Endothelial cell (in vitro differentiated cells): ENCODE measurements at regions not wholly inside any gene's neighbourhood (a gene's known extent, or its start where the extent isn't known, plus 50 kb on each side); places are given as distances from the start of the nearest gene placed in this dataset.
"Not testable (repeated sequence)": the region's sequence is repeated elsewhere in the genome, so short reads cannot be mapped to it uniquely, and the experiment has no call there.

ENCODE experiments used
- DNase-seq: peaks from one replicate; pipeline ENCODE4 v3.0.0; 2021; ENCODE audit warnings: low spot score
- H3K27ac Mint-ChIP-seq: one replicate; pipeline ENCODE4 v1.8.0; 2021; ENCODE audit warnings: mixed read lengths, inconsistent platforms; ENCODE audit not compliant: unreplicated experiment
- H3K27me3 Mint-ChIP-seq: one replicate; pipeline ENCODE4 v1.8.0; 2021; ENCODE audit warnings: mild to moderate bottlenecking, moderate library complexity, mixed read lengths, inconsistent platforms; ENCODE audit not compliant: unreplicated experiment
- H3K36me3 Mint-ChIP-seq: one replicate; pipeline ENCODE4 v1.8.0; 2021; ENCODE audit warnings: mild to moderate bottlenecking, low read depth, mixed read lengths, inconsistent platforms; ENCODE audit not compliant: unreplicated experiment
- H3K4me1 Mint-ChIP-seq: one replicate; pipeline ENCODE4 v1.8.0; 2021; ENCODE audit warnings: mild to moderate bottlenecking, mixed read lengths, inconsistent platforms; ENCODE audit not compliant: unreplicated experiment
- H3K4me3 Mint-ChIP-seq: one replicate; pipeline ENCODE4 v1.8.0; 2021; ENCODE audit warnings: mild to moderate bottlenecking, mixed read lengths, inconsistent platforms; ENCODE audit not compliant: unreplicated experiment
- H3K9me3 Mint-ChIP-seq: one replicate; pipeline ENCODE4 v1.8.0; 2021; ENCODE audit warnings: mixed read lengths, inconsistent platforms; ENCODE audit not compliant: unreplicated experiment
- TF ChIP-seq, protein P1 (sequence below): fragments of 200-600 bp; sonication (generic); IDR thresholded peaks from one replicate; pipeline ENCODE4 v1.5.0; 2021; ENCODE audit warnings: antibody characterized with exemption; ENCODE audit not compliant: unreplicated experiment

DNA sequence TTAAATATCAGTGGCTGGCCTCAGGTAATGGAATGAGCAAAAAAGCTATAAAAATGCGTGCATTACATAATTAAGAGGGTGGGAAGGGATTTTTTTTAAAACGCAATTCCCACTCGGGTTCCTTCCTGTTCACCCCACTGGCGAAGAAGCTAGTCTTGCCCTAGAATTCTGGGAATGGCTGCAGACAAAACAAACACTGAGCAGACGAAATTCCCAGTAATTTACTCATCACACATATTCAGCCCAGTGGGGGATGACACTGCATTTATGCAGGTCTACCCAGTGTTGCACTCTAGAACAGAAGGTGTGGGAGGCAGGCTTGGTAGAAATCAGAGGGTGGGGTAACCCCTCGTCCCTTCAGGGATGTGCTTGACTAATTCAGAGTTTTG lies 2695.0 kb upstream of the DEFB115 start:
- Mint-ChIP-seq H3K27ac (no peak overlapping the region), H3K4me1 (no peaks in the 10 kb centered on the region), H3K4me3 (no peak overlapping the region), H3K36me3 (peaks cover 29% of the 10 kb centered on the region), H3K9me3 (peaks cover 40% of the 10 kb centered on the region), H3K27me3 (peaks cover 7% of the 10 kb centered on the region)
- TF ChIP-seq, protein P1, sequence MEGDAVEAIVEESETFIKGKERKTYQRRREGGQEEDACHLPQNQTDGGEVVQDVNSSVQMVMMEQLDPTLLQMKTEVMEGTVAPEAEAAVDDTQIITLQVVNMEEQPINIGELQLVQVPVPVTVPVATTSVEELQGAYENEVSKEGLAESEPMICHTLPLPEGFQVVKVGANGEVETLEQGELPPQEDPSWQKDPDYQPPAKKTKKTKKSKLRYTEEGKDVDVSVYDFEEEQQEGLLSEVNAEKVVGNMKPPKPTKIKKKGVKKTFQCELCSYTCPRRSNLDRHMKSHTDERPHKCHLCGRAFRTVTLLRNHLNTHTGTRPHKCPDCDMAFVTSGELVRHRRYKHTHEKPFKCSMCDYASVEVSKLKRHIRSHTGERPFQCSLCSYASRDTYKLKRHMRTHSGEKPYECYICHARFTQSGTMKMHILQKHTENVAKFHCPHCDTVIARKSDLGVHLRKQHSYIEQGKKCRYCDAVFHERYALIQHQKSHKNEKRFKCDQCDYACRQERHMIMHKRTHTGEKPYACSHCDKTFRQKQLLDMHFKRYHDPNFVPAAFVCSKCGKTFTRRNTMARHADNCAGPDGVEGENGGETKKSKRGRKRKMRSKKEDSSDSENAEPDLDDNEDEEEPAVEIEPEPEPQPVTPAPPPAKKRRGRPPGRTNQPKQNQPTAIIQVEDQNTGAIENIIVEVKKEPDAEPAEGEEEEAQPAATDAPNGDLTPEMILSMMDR = no peak
- DNase-seq = no peak

DNA sequence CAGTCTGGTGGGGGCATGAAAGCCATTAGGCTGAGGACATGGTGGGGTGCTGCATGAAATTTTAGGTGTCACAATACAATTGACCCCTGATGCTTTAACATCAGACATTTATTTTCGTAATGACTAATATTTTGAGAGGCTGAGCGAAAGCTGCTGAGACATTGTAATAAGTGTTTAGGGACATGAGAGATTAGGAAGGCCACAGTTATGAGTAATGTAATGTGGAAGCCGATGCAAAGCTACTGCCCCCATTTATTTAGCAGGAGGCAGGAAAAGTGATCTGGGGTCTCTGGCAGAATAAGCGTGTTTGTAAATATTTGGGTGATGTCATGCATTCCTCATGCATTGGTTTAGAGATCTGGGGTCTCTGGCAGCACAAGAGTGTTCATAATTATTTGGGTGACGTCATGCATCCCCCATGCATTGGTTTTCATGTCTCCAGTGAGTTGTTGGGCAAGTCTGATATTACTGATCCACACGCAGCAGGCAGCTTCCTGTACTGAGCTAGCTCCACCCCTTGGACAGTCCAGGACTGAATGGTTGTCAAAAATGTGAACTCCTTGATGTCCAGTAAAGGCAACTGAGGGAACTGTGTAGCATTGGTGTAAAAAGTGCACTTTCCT lies 2694.5 kb upstream of the DEFB115 start:
- not testable (repeated sequence) for H3K4me1 Mint-ChIP-seq, H3K27me3 Mint-ChIP-seq, H3K27ac Mint-ChIP-seq, DNase-seq
- Mint-ChIP-seq H3K36me3 (peaks cover 29% of the 10 kb centered on the region), H3K4me3 (peak overlapping the region; percentile 5), H3K9me3 (peaks cover 38% of the 10 kb centered on the region)

DNA sequence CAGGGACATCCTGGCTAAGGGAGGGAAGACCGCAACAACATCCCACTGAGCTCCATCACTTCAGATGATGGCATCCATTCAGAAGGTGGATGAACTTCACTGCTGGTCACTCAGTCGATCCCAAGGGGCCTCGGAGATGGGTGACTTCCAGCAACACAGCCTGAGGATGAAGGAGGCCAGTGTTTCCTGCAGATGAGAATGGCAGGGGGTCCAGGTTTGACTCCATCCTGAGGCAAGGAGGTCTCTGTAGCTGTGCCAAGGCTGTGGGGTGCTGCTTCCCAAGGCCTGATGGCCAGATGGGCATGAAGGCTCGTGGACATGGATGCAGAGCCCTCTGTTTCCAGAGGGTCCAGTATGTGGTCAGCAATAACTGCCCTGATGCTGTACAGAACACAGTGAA lies 2693.4 kb upstream of the DEFB115 start:
- DNase-seq, H3K4me3 Mint-ChIP-seq, H3K27me3 Mint-ChIP-seq, H3K27ac Mint-ChIP-seq, H3K4me1 Mint-ChIP-seq: not testable (repeated sequence)
- peaks cover 29% of the 10 kb centered on the region for H3K36me3 Mint-ChIP-seq
- peaks cover 33% of the 10 kb centered on the region for H3K9me3 Mint-ChIP-seq

DNA sequence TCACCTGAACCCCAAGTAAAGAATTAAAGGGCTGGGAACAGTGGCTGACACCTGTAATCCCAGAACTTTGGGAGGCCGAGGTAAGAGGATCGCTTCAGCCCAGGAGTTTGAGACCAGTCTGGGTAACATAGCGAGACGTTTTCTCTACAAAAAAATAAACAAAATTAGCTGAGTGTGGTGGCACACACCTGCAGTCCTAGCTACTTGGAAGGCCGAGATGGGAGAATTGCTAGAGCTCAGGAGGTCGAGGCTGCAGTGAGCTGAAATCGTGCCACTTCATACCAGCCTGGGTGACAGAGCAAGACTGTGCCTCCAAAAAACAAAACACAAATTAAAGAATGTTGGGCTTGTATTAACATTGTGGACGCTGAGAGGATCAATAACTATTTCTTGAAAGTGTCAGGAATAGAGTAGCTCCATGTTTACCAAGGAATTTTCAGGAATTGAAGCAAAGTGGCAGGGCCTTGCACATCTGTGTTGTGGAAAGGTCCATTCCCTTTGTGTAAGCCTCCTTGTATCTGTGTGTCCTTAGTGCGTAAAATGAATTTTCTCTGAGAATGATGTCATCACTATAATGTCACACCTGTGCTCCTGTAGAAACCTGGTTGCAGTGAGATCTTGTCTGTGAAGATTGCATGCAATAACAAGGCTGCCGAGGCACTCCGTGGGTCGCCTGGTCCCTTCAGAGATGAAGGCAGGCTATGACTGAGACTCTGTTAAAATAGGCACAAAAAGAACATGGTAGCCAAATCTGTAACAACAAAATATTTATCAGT lies 2692.6 kb upstream of the DEFB115 start:
- not testable (repeated sequence) for H3K4me3 Mint-ChIP-seq, DNase-seq, H3K27me3 Mint-ChIP-seq, H3K27ac Mint-ChIP-seq, H3K4me1 Mint-ChIP-seq
- peaks cover 28% of the 10 kb centered on the region for H3K9me3 Mint-ChIP-seq
- H3K36me3 Mint-ChIP-seq = peaks cover 29% of the 10 kb centered on the region

DNA sequence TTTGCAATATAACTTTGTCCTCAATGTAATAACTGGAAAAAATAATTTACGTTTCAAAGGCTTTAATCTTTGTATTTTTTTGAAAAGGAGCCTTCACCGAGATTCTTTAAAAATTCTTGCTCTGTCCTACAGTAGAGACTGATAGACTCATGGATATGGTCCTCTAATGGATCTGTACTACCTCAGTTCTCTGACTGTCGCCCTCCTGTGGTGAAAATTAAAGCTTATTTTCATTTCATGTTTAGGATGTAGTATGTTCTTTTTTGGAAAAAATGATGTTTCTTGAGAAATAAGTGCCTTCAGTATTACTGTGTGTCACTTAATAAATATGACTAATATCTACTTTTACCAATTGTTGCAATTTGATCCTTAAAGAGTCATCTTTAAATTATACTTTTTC lies 2681.5 kb upstream of the DEFB115 start:
- peaks cover 15% of the 10 kb centered on the region for H3K36me3 Mint-ChIP-seq
- not testable (repeated sequence) for H3K9me3 Mint-ChIP-seq, H3K27ac Mint-ChIP-seq, DNase-seq, H3K27me3 Mint-ChIP-seq, H3K4me3 Mint-ChIP-seq, H3K4me1 Mint-ChIP-seq
- TF ChIP-seq, protein P1 = peak; percentile 23

DNA sequence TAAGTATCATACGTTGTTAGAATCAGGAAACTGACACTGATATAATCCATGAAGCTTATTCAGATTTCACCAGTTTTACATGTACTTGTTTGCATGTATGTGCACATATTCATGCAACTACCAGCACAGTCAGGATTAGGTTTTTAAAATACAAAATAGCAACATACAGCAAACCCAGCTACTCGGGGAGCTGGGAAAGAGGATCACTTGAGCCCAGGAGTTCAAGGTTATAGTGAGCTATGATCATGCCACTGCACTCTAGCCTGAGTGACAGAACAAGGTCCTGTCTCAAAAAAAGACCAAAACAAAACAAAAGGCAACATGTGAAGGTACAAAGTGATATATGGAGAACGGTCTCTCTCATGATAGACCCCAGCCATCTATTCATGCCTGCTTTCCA lies 2665.8 kb upstream of the DEFB115 start:
- H3K27me3 Mint-ChIP-seq, H3K4me1 Mint-ChIP-seq, H3K27ac Mint-ChIP-seq, H3K9me3 Mint-ChIP-seq, DNase-seq, H3K36me3 Mint-ChIP-seq, H3K4me3 Mint-ChIP-seq: not testable (repeated sequence)

DNA sequence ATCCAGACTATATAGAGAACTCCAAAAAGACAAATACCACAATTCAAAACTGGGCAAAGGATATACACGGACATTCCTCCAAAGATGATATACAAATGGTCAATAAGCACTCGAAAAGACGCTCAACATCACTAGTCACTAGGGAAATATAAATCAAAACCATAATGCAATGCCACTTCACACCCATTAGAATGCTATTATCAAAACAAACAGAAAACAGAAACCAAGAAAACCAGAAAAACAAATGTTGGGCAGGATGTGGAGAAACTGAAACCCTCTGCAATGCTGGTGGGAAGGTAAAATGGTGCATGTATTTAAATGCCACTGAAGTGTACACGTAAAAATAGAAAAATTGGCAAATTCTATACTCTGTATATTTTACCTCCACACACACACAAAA lies 2664.1 kb upstream of the DEFB115 start:
- H3K27ac Mint-ChIP-seq, H3K4me3 Mint-ChIP-seq, H3K36me3 Mint-ChIP-seq, H3K9me3 Mint-ChIP-seq, H3K4me1 Mint-ChIP-seq, DNase-seq, H3K27me3 Mint-ChIP-seq: not testable (repeated sequence)

DNA sequence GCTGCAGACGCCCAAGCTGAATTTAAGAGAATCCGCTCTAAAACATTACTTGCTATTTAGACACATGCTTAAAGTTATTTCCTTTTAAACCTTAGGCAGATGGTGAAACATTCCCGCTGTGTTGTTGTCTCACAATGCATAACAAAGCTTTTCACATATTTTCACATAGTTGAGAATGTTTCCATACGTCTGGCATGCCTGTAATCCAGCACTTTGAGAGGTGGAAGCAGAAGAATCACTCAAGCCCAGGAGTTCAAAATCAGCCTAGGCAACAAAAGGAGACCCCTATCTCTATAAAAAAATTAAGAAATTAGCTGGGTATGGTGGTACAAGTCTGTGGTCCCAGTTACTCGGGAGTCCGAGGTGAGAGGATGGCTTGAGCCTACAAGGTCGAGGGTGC lies 2663.0 kb upstream of the DEFB115 start:
- H3K4me3 Mint-ChIP-seq, H3K4me1 Mint-ChIP-seq, H3K27ac Mint-ChIP-seq, DNase-seq, H3K9me3 Mint-ChIP-seq, H3K27me3 Mint-ChIP-seq, H3K36me3 Mint-ChIP-seq: not testable (repeated sequence)

DNA sequence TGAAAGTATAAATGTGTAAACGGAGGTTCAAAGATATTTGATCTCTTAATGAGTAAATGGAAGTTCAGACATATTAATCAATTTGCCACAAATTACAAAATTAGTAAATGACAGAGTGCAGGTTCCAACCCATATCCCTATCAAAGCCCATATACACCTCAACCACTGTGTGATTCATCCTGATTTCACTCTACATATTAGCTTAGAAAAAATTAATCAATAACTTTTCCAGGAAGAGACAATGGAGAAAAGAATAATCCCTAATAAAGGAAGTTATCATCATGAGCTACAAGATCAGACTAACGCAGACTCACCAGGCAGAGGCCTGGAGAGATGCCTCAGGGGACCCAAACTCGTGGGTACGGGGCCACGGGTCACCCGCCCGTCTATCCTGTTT lies 2655.5 kb upstream of the DEFB115 start:
- H3K4me3 Mint-ChIP-seq = peak overlapping the region; percentile 97
- H3K4me1 Mint-ChIP-seq = peaks cover 11% of the 10 kb centered on the region
- not testable (repeated sequence) for H3K36me3 Mint-ChIP-seq, DNase-seq, H3K9me3 Mint-ChIP-seq, H3K27me3 Mint-ChIP-seq
- peak overlapping the region; percentile 91 for H3K27ac Mint-ChIP-seq
